Upper lobe of left lung (tissue), 4 donors: ENCODE measurements at regions not wholly inside any gene's neighbourhood (a gene's known extent, or its start where the extent isn't known, plus 50 kb on each side); places are given as distances from the start of the nearest gene placed in this dataset.

Experiments
- CTCF ChIP-seq, 6 experiments: fragments of 450-650 bp in 4 of 6; fragments of 200-600 bp in 2 of 6; sonication (generic) in 2 of 6; IDR thresholded peaks; one replicate each; pipeline ENCODE4 v1.5.1; 2016 to 2019; ENCODE audit warnings: antibody characterized with exemption in 6 of 6
- POLR2A ChIP-seq, 4 donors: fragments of 450-650 bp; IDR thresholded peaks; one replicate each; pipeline ENCODE4 v1.5.1; 2016 to 2017; ENCODE audit warnings: antibody characterized with exemption in 4 of 4, mild to moderate bottlenecking in 2 of 4

- TF ChIP-seq CTCF (IDR thresholded peaks at IDR 0.05) (no peak), POLR2A (IDR thresholded peaks at IDR 0.05) (no peak)
Observed at GRCh38 chr1:201672685-201673084, 133.8 kb downstream of the NAV1 start.
